ENCODE measurements at regions not wholly inside any gene's neighbourhood (a gene's known extent, or its start where the extent isn't known, plus 50 kb on each side); places are given as distances from the start of the nearest gene placed in this dataset.

- TF ChIP-seq, protein P1, sequence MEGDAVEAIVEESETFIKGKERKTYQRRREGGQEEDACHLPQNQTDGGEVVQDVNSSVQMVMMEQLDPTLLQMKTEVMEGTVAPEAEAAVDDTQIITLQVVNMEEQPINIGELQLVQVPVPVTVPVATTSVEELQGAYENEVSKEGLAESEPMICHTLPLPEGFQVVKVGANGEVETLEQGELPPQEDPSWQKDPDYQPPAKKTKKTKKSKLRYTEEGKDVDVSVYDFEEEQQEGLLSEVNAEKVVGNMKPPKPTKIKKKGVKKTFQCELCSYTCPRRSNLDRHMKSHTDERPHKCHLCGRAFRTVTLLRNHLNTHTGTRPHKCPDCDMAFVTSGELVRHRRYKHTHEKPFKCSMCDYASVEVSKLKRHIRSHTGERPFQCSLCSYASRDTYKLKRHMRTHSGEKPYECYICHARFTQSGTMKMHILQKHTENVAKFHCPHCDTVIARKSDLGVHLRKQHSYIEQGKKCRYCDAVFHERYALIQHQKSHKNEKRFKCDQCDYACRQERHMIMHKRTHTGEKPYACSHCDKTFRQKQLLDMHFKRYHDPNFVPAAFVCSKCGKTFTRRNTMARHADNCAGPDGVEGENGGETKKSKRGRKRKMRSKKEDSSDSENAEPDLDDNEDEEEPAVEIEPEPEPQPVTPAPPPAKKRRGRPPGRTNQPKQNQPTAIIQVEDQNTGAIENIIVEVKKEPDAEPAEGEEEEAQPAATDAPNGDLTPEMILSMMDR (IDR thresholded peaks at IDR 0.05) = no peak
- TF ChIP-seq POLR2A (IDR thresholded peaks at IDR 0.05) = no peak
These were observed 275.2 kb upstream of the AGA start for GRCh38 chr4:177717407-177717806.

All from heart left ventricle (tissue), 13 donors.